CD4-positive, CD25-positive, alpha-beta regulatory T cell (primary cell): ENCODE measurements at regions not wholly inside any gene's neighbourhood (a gene's known extent, or its start where the extent isn't known, plus 50 kb on each side); places are given as distances from the start of the nearest gene placed in this dataset.

ENCODE experiments used
- ATAC-seq, 2 donors: fragments of 150-1000 bp; cut with Tn5 transposase; one replicate each; pipeline ENCODE4 v1.10.0; 2021; ENCODE audit warnings: low read depth in 2 of 2, moderate number of reproducible peaks in 2 of 2, moderate library complexity in 1 of 2
- DNase-seq, 3 donors: peaks; one replicate each; pipeline versions ENCODE4 v3.0.0 to v3.0.0-alpha.2; 2012 to 2022; ENCODE audit warnings: mixed read lengths in 1 of 3
- H3K27ac ChIP-seq: one replicate; pipeline ENCODE4 v1.7.0; 2013; ENCODE audit warnings: mild to moderate bottlenecking, low read length; ENCODE audit not compliant: insufficient read depth, poor library complexity, severe bottlenecking
- H3K27me3 ChIP-seq: one replicate; pipeline ENCODE4 v1.7.0; 2013; ENCODE audit warnings: low read length; ENCODE audit not compliant: control insufficient read depth, insufficient read depth
- H3K36me3 ChIP-seq: one replicate; pipeline ENCODE4 v1.7.0; 2013; ENCODE audit warnings: mild to moderate bottlenecking, low read length, moderate library complexity; ENCODE audit not compliant: control insufficient read depth, insufficient read depth
- H3K4me1 ChIP-seq: 2 replicates; pipeline ENCODE4 v1.7.0; 2013; ENCODE audit warnings: mild to moderate bottlenecking, low read length; ENCODE audit not compliant: insufficient read depth, control insufficient read depth, poor library complexity, severe bottlenecking
- H3K4me3 ChIP-seq: one replicate; pipeline ENCODE4 v1.7.0; 2013; ENCODE audit warnings: low read depth, mild to moderate bottlenecking, low read length, moderate library complexity
- H3K9me3 ChIP-seq, 2 experiments: 1 replicate in 1 of 2; 2 replicates in 1 of 2; pipeline ENCODE4 v1.7.0; 2013; ENCODE audit warnings: low read length in 2 of 2, mild to moderate bottlenecking in 1 of 2, moderate library complexity in 1 of 2; ENCODE audit not compliant: control insufficient read depth in 2 of 2
- H3K27ac Mint-ChIP-seq, 3 donors: one replicate each; pipeline ENCODE4 v1.8.0; 2020 to 2022; ENCODE audit warnings: mild to moderate bottlenecking in 3 of 3, mixed read lengths in 3 of 3, moderate library complexity in 2 of 3
- H3K27me3 Mint-ChIP-seq: one replicate; pipeline ENCODE4 v1.8.0; 2022; ENCODE audit warnings: mild to moderate bottlenecking, mixed read lengths
- H3K36me3 Mint-ChIP-seq: one replicate; pipeline ENCODE4 v1.8.0; 2020; ENCODE audit warnings: mixed read lengths
- H3K4me1 Mint-ChIP-seq, 4 donors: one replicate each; pipeline ENCODE4 v1.8.0; 2020 to 2022; ENCODE audit warnings: mixed read lengths in 4 of 4, mild to moderate bottlenecking in 1 of 4
- H3K4me3 Mint-ChIP-seq, 4 donors: one replicate each; pipeline ENCODE4 v1.8.0; 2020 to 2022; ENCODE audit warnings: mild to moderate bottlenecking in 4 of 4, mixed read lengths in 4 of 4, moderate library complexity in 3 of 4
- H3K9me3 Mint-ChIP-seq, 7 donors: one replicate each; pipeline ENCODE4 v1.8.0; 2020 to 2022; ENCODE audit warnings: mixed read lengths in 7 of 7, mild to moderate bottlenecking in 3 of 7, moderate library complexity in 2 of 7

GRCh38 chr21:38979271-38980121, 173.8 kb downstream of the ETS2 start:
- Mint-ChIP-seq H3K9me3 (peaks cover 0 to 6% (median 0%) of the 10 kb centered on the region in 7 donors), H3K36me3 (no peaks in the 10 kb centered on the region), H3K4me1 (no peaks in the 10 kb centered on the region), H3K4me3 (no peak overlapping the region), H3K27me3 (peaks cover under 1% of the 10 kb centered on the region), H3K27ac (no peak overlapping the region)
- Histone ChIP-seq H3K9me3 (no peaks in the 10 kb centered on the region), H3K27ac (no peak overlapping the region), H3K27me3 (no peaks in the 10 kb centered on the region), H3K36me3 (no peaks in the 10 kb centered on the region), H3K4me3 (no peak overlapping the region), H3K4me1 (no peaks in the 10 kb centered on the region)
- DNase-seq (peak in 1 of 3 donors; percentile 52), ATAC-seq (peak in 1 of 2 donors; percentile 31)

GRCh38 chr21:38976900-38977299, 171.2 kb downstream of the ETS2 start:
- H3K27me3 ChIP-seq = no peaks in the 10 kb centered on the region
- H3K27ac ChIP-seq = no peak overlapping the region
- DNase-seq (no peak), ATAC-seq (no peak)
- no peak overlapping the region for H3K27ac Mint-ChIP-seq
- no peaks in the 10 kb centered on the region for H3K4me1 Mint-ChIP-seq
- H3K9me3 Mint-ChIP-seq = no peaks in the 10 kb centered on the region
- H3K9me3 ChIP-seq = no peaks in the 10 kb centered on the region
- H3K4me3 ChIP-seq = no peak overlapping the region
- H3K36me3 ChIP-seq = no peaks in the 10 kb centered on the region
- no peaks in the 10 kb centered on the region for H3K36me3 Mint-ChIP-seq
- no peaks in the 10 kb centered on the region for H3K4me1 ChIP-seq
- no peak overlapping the region for H3K4me3 Mint-ChIP-seq
- peaks cover 5% of the 10 kb centered on the region for H3K27me3 Mint-ChIP-seq

GRCh38 chr21:38973552-38973951, 167.8 kb downstream of the ETS2 start:
- Histone ChIP-seq H3K4me3 (no peak overlapping the region), H3K9me3 (no peaks in the 10 kb centered on the region), H3K27me3 (no peaks in the 10 kb centered on the region), H3K4me1 (no peaks in the 10 kb centered on the region), H3K36me3 (no peaks in the 10 kb centered on the region), H3K27ac (no peak overlapping the region)
- Mint-ChIP-seq H3K36me3 (no peaks in the 10 kb centered on the region), H3K4me1 (no peaks in the 10 kb centered on the region), H3K9me3 (no peaks in the 10 kb centered on the region), H3K27me3 (peaks cover 9% of the 10 kb centered on the region), H3K27ac (no peak overlapping the region), H3K4me3 (no peak overlapping the region)
- ATAC-seq (no peak), DNase-seq (no peak)

GRCh38 chr21:38972078-38972477, 166.3 kb downstream of the ETS2 start:
- no peaks in the 10 kb centered on the region for H3K4me1 Mint-ChIP-seq
- no peaks in the 10 kb centered on the region for H3K9me3 Mint-ChIP-seq
- H3K4me1 ChIP-seq = no peaks in the 10 kb centered on the region
- H3K27me3 ChIP-seq = no peaks in the 10 kb centered on the region
- no peak overlapping the region for H3K27ac ChIP-seq
- H3K27ac Mint-ChIP-seq = no peak overlapping the region
- H3K27me3 Mint-ChIP-seq = peaks cover 9% of the 10 kb centered on the region
- no peak overlapping the region for H3K4me3 Mint-ChIP-seq
- no peak overlapping the region for H3K4me3 ChIP-seq
- H3K36me3 ChIP-seq = no peaks in the 10 kb centered on the region
- ATAC-seq (no peak), DNase-seq (no peak)
- no peaks in the 10 kb centered on the region for H3K9me3 ChIP-seq
- H3K36me3 Mint-ChIP-seq = no peaks in the 10 kb centered on the region

GRCh38 chr21:38970765-38971164, 165.0 kb downstream of the ETS2 start:
- DNase-seq (no peak), ATAC-seq (no peak)
- Histone ChIP-seq H3K4me1 (no peaks in the 10 kb centered on the region), H3K27ac (no peak overlapping the region), H3K9me3 (no peaks in the 10 kb centered on the region), H3K36me3 (no peaks in the 10 kb centered on the region), H3K4me3 (no peak overlapping the region), H3K27me3 (no peaks in the 10 kb centered on the region)
- H3K4me3 Mint-ChIP-seq = no peak overlapping the region
- H3K4me1 Mint-ChIP-seq = no peaks in the 10 kb centered on the region
- no peaks in the 10 kb centered on the region for H3K36me3 Mint-ChIP-seq
- H3K27me3 Mint-ChIP-seq = peaks cover 9% of the 10 kb centered on the region
- H3K9me3 Mint-ChIP-seq = no peaks in the 10 kb centered on the region
- H3K27ac Mint-ChIP-seq = no peak overlapping the region

- Histone ChIP-seq H3K36me3 (no peaks in the 10 kb centered on the region), H3K4me3 (no peak overlapping the region), H3K4me1 (no peaks in the 10 kb centered on the region), H3K27ac (no peak overlapping the region), H3K27me3 (no peaks in the 10 kb centered on the region), H3K9me3 (no peaks in the 10 kb centered on the region)
- Mint-ChIP-seq H3K27ac (no peak overlapping the region), H3K4me3 (no peak overlapping the region), H3K36me3 (no peaks in the 10 kb centered on the region), H3K9me3 (no peaks in the 10 kb centered on the region), H3K27me3 (peaks cover 9% of the 10 kb centered on the region), H3K4me1 (no peaks in the 10 kb centered on the region)
- DNase-seq (no peak), ATAC-seq (no peak)
Measured at GRCh38 chr21:38968887-38969543, 163.3 kb downstream of the ETS2 start.

GRCh38 chr21:38965910-38966504, 160.3 kb downstream of the ETS2 start:
- no peak overlapping the region for H3K27ac ChIP-seq
- Mint-ChIP-seq H3K9me3 (no peaks in the 10 kb centered on the region), H3K4me1 (no peaks in the 10 kb centered on the region), H3K27ac (no peak overlapping the region), H3K27me3 (no peaks in the 10 kb centered on the region), H3K4me3 (no peak overlapping the region), H3K36me3 (peaks cover 5% of the 10 kb centered on the region)
- H3K36me3 ChIP-seq = no peaks in the 10 kb centered on the region
- ATAC-seq (no peak), DNase-seq (no peak)
- H3K4me3 ChIP-seq = no peak overlapping the region
- no peaks in the 10 kb centered on the region for H3K4me1 ChIP-seq
- no peaks in the 10 kb centered on the region for H3K9me3 ChIP-seq
- no peaks in the 10 kb centered on the region for H3K27me3 ChIP-seq
